Activated naive CD8-positive, alpha-beta T cell treated with anti-CD3 and anti-CD28 coated beads, Interleukin-2, amount 10 ng/mL, durations not matched to agents 7 days and 5 days (primary cell): ENCODE measurements at regions not wholly inside any gene's neighbourhood (a gene's known extent, or its start where the extent isn't known, plus 50 kb on each side); places are given as distances from the start of the nearest gene placed in this dataset.
"Not testable (repeated sequence)": the region's sequence is repeated elsewhere in the genome, so short reads cannot be mapped to it uniquely, and the experiment has no call there.

Source experiments
- ATAC-seq: fragments of 150-1000 bp; cut with Tn5 transposase; one replicate; pipeline ENCODE4 v1.10.0; 2021; ENCODE audit warnings: low read depth, moderate library complexity
- POLR2A ChIA-PET: fragments of 350-600 bp; sonication (Branson Sonifier 250); formaldehyde crosslinking; loops from one replicate; lab custom pipeline; 2021; ENCODE audit warnings: antibody characterized with exemption; lab: Charles Lee
- DNase-seq: peaks from one replicate; pipeline ENCODE4 v3.0.0; 2021
- H3K27ac Mint-ChIP-seq: one replicate; pipeline ENCODE4 v1.8.0; 2022; ENCODE audit warnings: mild to moderate bottlenecking, mixed read lengths
- H3K27me3 Mint-ChIP-seq: one replicate; pipeline ENCODE4 v1.8.0; 2022; ENCODE audit warnings: mild to moderate bottlenecking, moderate library complexity, mixed read lengths
- H3K36me3 Mint-ChIP-seq: one replicate; pipeline ENCODE4 v1.8.0; 2021; ENCODE audit warnings: mild to moderate bottlenecking, mixed read lengths
- H3K4me1 Mint-ChIP-seq: one replicate; pipeline ENCODE4 v1.8.0; 2021; ENCODE audit warnings: mixed read lengths
- H3K4me3 Mint-ChIP-seq: one replicate; pipeline ENCODE4 v1.8.0; 2022; ENCODE audit warnings: mild to moderate bottlenecking, moderate library complexity, mixed read lengths
- H3K9me3 Mint-ChIP-seq: one replicate; pipeline ENCODE4 v1.8.0; 2021; ENCODE audit warnings: mixed read lengths

DNA sequence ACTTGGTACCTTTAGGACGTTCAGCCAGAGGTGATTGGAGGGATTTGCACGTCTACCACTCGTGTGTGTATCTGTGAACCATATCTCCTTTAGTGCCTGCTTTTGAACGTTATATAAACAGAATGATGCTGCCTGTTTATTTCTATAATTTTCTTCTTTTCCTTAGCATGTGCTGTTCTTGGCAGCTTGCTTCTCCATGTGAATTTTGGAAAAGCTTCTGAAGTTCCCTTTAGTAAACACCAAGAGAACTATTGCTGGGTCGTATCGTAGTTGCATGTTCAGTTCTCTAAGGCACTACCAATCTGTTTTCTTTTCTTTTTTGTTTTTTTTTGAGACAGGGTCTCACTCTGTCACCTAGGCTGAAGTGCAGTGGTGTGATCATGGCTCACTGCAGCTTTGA lies 73.8 kb upstream of the FANCC start:
- H3K36me3 Mint-ChIP-seq, DNase-seq, POLR2A ChIA-PET, ATAC-seq, H3K27me3 Mint-ChIP-seq, H3K9me3 Mint-ChIP-seq, H3K4me3 Mint-ChIP-seq, H3K27ac Mint-ChIP-seq, H3K4me1 Mint-ChIP-seq: not testable (repeated sequence)

DNA sequence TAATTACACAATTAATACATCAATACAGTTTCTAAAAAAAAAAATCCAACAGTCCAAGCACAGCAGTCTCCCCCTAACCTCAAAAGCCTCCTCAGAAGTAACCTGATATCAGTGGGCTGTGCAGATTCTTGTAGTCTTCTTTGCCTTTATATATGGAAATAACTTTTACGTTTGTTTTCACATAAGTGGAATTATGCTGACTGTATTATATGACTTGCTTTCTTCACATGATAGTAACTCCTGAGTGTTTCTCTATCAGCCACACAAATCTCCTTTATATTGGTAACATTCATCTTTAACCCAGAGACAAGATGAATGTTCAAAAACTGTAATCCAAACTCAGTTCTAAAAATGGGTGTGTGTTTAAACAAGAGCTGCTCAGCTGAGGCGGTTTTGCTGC lies 71.9 kb upstream of the FANCC start:
- H3K9me3 Mint-ChIP-seq: no peaks in the 10 kb centered on the region
- H3K4me1 Mint-ChIP-seq: no peaks in the 10 kb centered on the region
- H3K27ac Mint-ChIP-seq: no peak overlapping the region
- peaks cover 2% of the 10 kb centered on the region for H3K36me3 Mint-ChIP-seq
- DNase-seq: no peak
- no peak overlapping the region for H3K4me3 Mint-ChIP-seq
- POLR2A ChIA-PET: interaction anchor here (0.6 kb wide), 1 partner anchor 13 kb away, joined by 4 read pairs; no protein-coding TSS in a partner anchor
- peaks cover 13% of the 10 kb centered on the region for H3K27me3 Mint-ChIP-seq
- ATAC-seq: no peak

DNA sequence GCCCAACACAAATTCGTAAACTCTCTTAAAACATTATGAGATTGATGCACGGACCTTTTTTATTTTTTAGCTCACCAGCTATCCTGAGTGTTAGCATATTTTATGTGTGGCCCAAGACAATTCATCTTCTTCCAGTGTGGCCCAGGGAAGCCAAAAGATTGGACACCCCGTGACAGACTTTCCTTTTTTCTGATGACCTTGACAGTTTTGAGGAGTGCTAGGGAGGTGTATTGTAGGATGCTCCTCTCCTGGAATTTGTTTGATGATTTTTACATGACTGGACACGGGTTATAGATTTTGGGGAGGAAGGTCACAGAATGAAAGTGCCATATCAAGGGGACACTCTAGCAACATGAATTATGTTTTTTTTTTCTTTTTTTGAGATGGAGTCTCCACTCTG lies 69.3 kb upstream of the FANCC start:
- POLR2A ChIA-PET: no interaction called here
- ATAC-seq: no peak
- DNase-seq: no peak

DNA sequence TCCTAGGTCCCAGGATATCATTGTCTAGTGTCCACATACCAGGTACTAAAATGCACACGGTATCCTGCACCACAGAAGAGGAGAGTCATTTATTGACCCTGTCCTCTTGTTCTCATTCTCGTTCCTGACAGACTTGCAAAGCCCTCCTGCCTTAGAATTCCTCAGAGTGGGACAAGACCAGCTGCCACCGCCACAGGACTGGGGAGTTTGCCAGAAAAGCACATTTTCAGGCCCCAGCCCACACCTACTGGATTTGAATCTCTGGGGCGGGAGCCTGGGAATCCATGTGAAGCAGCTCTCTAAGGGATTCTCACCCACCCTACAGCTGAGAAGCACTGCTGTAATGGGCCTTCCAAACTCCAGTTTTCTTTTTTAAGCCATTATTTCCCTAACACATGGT lies 68.0 kb upstream of the FANCC start:
- Mint-ChIP-seq H3K27ac (no peak overlapping the region), H3K9me3 (no peaks in the 10 kb centered on the region), H3K4me3 (no peak overlapping the region), H3K4me1 (no peaks in the 10 kb centered on the region), H3K27me3 (peaks cover 30% of the 10 kb centered on the region), H3K36me3 (no peaks in the 10 kb centered on the region)
- DNase-seq (no peak), ATAC-seq (no peak)
- POLR2A ChIA-PET: no interaction called here

More for the DNA sequence above, 69.3 kb upstream of the FANCC start:
- peaks cover 23% of the 10 kb centered on the region for H3K27me3 Mint-ChIP-seq
- no peaks in the 10 kb centered on the region for H3K4me1 Mint-ChIP-seq
- H3K9me3 Mint-ChIP-seq: no peaks in the 10 kb centered on the region
- H3K36me3 Mint-ChIP-seq: no peaks in the 10 kb centered on the region
- H3K27ac Mint-ChIP-seq: no peak overlapping the region
- H3K4me3 Mint-ChIP-seq: no peak overlapping the region

DNA sequence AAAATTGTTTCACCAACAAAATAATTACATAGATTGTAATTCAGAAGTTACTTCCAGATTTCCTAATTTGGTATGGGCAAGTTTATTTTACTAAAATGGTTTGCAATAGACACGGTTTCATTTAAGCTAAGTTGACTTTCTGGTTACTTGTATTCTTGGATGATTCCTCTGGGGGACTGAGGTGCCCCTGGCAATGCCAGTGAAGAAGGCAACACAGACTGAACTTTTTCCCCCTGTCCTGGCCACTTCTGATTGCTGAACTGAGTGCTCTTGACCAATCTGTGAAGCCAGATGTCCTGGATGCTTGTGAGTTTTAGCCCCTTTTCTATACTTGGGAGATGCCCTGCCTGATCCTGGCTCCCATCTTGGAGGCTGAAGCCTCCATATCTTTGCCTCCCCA lies 66.3 kb upstream of the FANCC start:
- H3K9me3 Mint-ChIP-seq: no peaks in the 10 kb centered on the region
- no peaks in the 10 kb centered on the region for H3K36me3 Mint-ChIP-seq
- POLR2A ChIA-PET: no interaction called here

DNA sequence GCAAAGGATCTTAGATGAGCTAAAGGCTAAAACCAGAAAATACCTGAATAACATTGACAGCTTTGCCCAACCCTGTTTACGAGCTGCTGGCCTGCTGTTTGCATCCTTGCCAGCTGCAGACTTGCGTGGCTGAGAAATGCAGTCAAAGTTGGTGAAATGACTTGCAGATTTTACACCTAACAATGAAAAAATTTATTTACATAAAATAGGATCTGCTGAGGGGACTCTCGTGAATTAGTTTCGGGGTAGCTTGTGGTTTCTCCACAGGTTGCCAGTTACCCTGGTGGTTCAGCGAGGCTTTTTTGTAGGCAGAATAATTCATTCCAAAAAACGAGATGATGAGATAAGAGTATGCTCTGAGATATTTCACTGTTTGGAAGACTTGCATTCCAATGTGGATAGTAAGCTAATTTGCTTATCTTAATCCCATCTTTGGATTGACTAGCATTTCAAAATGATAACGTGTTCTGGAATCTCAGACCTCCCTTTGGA lies 65.7 kb upstream of the FANCC start:
- ATAC-seq (no peak), DNase-seq (no peak)
- H3K27ac Mint-ChIP-seq: no peak overlapping the region
- H3K4me1 Mint-ChIP-seq: no peaks in the 10 kb centered on the region
- no peak overlapping the region for H3K4me3 Mint-ChIP-seq
- H3K36me3 Mint-ChIP-seq: no peaks in the 10 kb centered on the region
- peaks cover 42% of the 10 kb centered on the region for H3K27me3 Mint-ChIP-seq
- POLR2A ChIA-PET: no interaction called here
- no peaks in the 10 kb centered on the region for H3K9me3 Mint-ChIP-seq

More for the DNA sequence above, 66.3 kb upstream of the FANCC start:
- H3K27me3 Mint-ChIP-seq: peaks cover 40% of the 10 kb centered on the region
- H3K4me1 Mint-ChIP-seq: no peaks in the 10 kb centered on the region
- no peak overlapping the region for H3K27ac Mint-ChIP-seq
- H3K4me3 Mint-ChIP-seq: no peak overlapping the region
- DNase-seq (no peak), ATAC-seq (no peak)

DNA sequence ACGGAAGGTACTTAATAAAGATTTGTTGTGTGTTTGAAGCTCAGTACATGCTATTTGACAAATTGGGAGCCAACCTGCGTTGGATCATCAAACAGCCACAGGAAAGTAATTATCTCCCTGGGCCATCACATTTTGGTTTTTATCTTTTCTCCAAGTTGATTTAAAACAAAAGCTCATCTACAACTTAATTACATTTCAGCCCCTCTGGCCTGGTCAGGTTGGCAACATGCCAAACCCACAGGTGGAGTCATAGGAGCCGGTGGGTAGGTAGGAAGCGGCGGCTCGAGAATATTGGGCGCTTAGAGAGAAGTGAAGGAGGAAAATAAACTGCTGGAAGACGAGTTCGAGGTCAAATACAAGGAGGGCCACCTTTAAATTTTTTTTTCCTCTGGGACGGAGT lies 64.9 kb upstream of the FANCC start:
- Mint-ChIP-seq H3K4me3 (no peak overlapping the region), H3K36me3 (no peaks in the 10 kb centered on the region), H3K27me3 (peaks cover 42% of the 10 kb centered on the region), H3K27ac (no peak overlapping the region), H3K9me3 (no peaks in the 10 kb centered on the region), H3K4me1 (no peaks in the 10 kb centered on the region)
- ATAC-seq (no peak), DNase-seq (no peak)
- POLR2A ChIA-PET: no interaction called here

DNA sequence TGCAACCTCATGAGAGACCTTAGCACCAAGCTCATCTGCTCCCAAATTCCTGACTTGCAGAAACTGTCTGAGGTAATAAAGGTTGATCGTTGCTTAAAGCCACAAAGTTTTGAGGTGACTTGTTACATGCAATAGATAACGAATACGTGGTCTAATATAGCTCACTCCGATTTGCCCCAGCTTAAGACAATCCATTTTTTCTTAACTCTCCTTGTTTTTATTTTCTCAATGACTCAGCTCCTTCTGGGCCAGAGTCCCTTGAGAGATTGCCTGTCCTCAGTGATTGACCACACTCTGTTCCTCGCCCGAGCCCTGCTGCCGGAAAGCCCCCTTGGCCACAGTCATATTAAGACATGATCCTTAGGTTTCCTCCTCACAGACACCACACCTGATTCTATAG lies 63.7 kb upstream of the FANCC start:
- no peak overlapping the region for H3K27ac Mint-ChIP-seq
- POLR2A ChIA-PET: interaction anchor here (0.6 kb wide), 1 partner anchor 15 kb away, joined by 3 read pairs; no protein-coding TSS in a partner anchor
- H3K36me3 Mint-ChIP-seq: no peaks in the 10 kb centered on the region
- no peaks in the 10 kb centered on the region for H3K9me3 Mint-ChIP-seq
- DNase-seq: no peak
- no peak for ATAC-seq
- peaks cover 36% of the 10 kb centered on the region for H3K27me3 Mint-ChIP-seq
- H3K4me1 Mint-ChIP-seq: no peaks in the 10 kb centered on the region
- H3K4me3 Mint-ChIP-seq: no peak overlapping the region

DNA sequence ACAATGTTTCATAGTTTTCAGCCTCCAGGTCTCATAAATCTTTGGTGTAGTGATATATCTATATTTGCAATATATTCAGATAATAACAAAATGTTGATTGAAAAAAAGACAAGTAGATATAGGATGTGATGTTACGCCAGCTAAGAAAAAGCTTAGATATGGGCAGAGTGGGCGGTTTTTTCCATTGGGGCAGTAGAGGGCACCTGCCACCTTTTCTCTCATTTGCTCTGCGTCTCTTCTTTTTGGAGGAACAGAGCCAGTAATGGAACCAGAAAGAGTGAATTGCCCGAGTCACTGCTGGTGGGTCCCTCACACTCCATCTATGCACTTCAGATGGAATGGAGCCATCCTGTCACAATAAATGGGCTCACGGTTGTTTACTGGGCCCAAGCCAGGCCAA lies 62.1 kb upstream of the FANCC start:
- ATAC-seq: no peak
- no peak overlapping the region for H3K27ac Mint-ChIP-seq
- H3K4me1 Mint-ChIP-seq: no peaks in the 10 kb centered on the region
- no peaks in the 10 kb centered on the region for H3K36me3 Mint-ChIP-seq
- H3K4me3 Mint-ChIP-seq: no peak overlapping the region
- DNase-seq: no peak
- H3K27me3 Mint-ChIP-seq: peaks cover 34% of the 10 kb centered on the region
- no peaks in the 10 kb centered on the region for H3K9me3 Mint-ChIP-seq
- POLR2A ChIA-PET: no interaction called here

DNA sequence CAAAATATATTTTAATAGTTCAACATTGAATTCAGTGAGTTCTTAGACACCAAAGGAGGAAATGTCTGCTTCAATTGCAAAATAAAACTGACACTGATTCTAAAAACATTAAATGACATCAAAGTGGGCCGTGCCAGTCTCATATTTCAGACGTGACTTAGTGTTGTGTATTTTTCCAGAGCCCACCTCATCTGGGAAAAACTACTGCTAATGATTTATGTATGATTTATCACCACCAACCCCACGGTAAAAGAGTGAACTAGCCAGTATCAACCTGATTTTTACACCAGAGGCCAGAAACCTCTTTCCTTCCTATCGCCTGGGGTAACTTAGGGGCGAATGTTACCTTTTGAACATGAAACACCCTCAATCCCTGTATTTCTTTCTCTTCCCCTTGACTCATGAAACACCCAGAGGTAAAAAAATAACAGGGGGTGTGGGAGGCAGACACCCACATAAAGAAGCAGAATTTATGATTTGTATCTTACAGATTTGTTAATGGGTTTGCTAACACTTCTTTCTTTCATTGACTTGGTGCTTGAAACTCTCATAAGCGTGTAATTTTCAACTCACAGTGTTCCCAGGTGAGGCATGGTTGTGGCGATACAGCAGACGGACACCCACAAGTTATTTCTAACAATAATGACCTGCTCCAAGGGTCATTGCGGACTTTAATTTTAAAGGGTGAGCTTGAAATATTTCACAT lies 56.4 kb upstream of the FANCC start:
- H3K36me3 Mint-ChIP-seq: no peaks in the 10 kb centered on the region
- H3K27ac Mint-ChIP-seq: no peak overlapping the region
- no peak for ATAC-seq
- no peak overlapping the region for H3K4me3 Mint-ChIP-seq
- no peaks in the 10 kb centered on the region for H3K9me3 Mint-ChIP-seq
- POLR2A ChIA-PET: interaction anchor here (0.6 kb wide), 1 partner anchor 36 kb away, joined by 3 read pairs; no protein-coding TSS in a partner anchor
- peaks cover 3% of the 10 kb centered on the region for H3K4me1 Mint-ChIP-seq
- peaks cover 31% of the 10 kb centered on the region for H3K27me3 Mint-ChIP-seq
- DNase-seq: no peak

DNA sequence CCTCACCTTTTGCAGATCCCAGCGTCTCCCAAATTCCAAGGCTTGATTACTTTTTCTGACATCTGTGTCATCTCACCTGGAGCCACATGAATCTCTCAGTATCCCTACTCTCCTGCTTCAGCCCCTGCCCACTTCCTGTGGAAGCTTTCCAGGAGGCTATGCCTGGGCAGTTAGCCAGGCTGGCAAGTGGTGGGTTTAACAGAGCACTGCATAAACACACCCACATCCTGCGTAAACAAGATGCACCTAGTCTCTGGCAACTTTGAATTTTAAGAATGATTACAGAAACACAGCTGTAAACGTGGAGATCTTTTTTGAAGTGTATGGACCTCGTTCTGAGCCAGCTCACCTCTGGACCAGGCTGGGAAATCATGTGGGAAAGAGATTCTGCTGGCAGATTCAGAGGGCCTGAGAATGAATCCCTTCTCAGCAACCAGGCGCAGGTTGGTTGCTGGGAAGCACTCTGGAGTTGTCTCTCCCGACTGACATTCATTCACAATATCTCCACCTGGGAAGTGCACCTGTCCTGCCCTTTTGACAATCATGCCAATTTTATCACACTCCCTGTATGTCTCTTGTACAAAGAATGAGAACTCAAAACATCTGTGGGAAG lies 55.7 kb upstream of the FANCC start:
- H3K4me3 Mint-ChIP-seq: no peak overlapping the region
- POLR2A ChIA-PET: no interaction called here
- H3K27me3 Mint-ChIP-seq: peaks cover 33% of the 10 kb centered on the region
- DNase-seq: no peak
- peaks cover 3% of the 10 kb centered on the region for H3K4me1 Mint-ChIP-seq
- no peaks in the 10 kb centered on the region for H3K9me3 Mint-ChIP-seq
- no peak overlapping the region for H3K27ac Mint-ChIP-seq
- no peaks in the 10 kb centered on the region for H3K36me3 Mint-ChIP-seq
- no peak for ATAC-seq

DNA sequence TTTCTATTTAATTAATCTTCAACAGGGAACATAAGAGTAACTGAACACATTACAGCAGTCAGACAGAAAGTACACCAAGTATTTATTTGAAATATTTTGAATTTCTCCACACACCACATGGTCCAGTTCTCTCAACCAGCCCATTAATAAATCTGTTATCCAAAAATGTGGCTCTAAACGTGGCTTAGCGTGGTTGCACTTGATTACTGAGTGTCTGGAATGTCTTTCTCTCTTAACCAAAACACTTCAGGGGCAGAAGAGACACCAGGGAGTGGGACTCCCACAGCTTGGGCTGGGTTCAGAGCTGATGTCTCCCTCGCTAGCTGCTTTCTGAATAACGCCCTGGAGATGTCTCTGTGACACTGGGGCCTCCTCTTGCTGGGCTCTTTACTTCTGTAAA lies 52.6 kb upstream of the FANCC start:
- POLR2A ChIA-PET: no interaction called here
- Mint-ChIP-seq H3K9me3 (no peaks in the 10 kb centered on the region), H3K36me3 (no peaks in the 10 kb centered on the region), H3K27me3 (peaks cover 46% of the 10 kb centered on the region), H3K4me3 (no peak overlapping the region), H3K4me1 (peaks cover 3% of the 10 kb centered on the region), H3K27ac (no peak overlapping the region)
- DNase-seq (no peak), ATAC-seq (no peak)

DNA sequence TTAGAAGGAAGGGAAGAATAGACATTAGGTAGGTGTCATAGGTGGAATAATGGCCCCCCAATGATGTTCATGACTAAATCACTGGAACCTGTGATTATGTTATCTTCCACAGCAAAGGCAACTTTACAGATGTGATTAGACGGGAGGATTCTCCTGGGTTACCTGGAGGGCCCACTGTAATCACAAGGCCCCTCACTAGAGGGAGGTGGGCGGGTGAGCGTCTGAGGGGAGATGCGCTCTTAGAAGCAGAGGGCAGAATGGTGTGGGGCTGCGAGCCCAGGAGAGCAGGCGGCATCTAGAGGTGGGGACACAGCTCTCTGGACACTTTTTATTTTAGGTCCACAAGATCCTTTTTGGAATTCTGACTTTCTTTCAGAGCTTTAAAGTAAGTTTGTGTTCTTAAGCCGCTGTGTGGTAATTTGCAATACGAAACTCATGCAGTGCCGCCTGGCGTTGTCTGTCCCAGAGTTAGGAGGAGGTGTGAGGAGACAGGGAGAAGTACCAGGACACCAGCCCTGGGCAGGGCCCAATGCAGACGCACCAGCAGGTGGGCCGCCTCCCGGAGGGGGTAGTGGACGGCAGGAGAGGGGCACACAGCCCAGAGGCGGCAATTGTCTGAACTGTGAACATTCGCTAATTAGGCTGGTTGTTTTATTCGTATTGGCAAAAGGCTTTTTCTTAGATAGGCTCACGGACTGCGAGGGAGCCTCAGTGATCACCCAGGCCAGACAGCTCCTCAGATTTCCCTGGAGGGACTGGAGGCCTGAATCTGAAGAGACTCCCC lies 51.1 kb upstream of the FANCC start:
- Mint-ChIP-seq H3K4me3 (no peak overlapping the region), H3K36me3 (no peaks in the 10 kb centered on the region), H3K27me3 (peaks cover 48% of the 10 kb centered on the region), H3K27ac (no peak overlapping the region), H3K4me1 (peaks cover 3% of the 10 kb centered on the region), H3K9me3 (no peaks in the 10 kb centered on the region)
- DNase-seq (no peak), ATAC-seq (no peak)
- POLR2A ChIA-PET: no interaction called here
